Retinal pigment epithelial cell (primary cell): ENCODE measurements at regions not wholly inside any gene's neighbourhood (a gene's known extent, or its start where the extent isn't known, plus 50 kb on each side); places are given as distances from the start of the nearest gene placed in this dataset.

Source experiments
- DNase-seq: peaks from one replicate; pipeline ENCODE4 v3.0.0-alpha.2; 2010; ENCODE audit warnings: low read depth
- H3K4me3 ChIP-seq: 2 replicates; pipeline ENCODE4 v1.5.1; 2011; ENCODE audit warnings: mild to moderate bottlenecking, low read length, control low read depth, moderate library complexity
- CTCF ChIP-seq: conservative IDR thresholded peaks from 2 replicates; pipeline ENCODE4 v1.5.1; 2011; ENCODE audit warnings: low read depth, low read length, control low read depth, inconsistent platforms

GRCh38 chr21:35852820-35853219, 207.5 kb downstream of the SETD4 start:
- no peak overlapping the region for H3K4me3 ChIP-seq
- TF ChIP-seq CTCF, result no peak
- DNase-seq, result no peak

- H3K4me3 ChIP-seq, result no peak overlapping the region
- no peak for TF ChIP-seq CTCF
- DNase-seq, result no peak
Measured at GRCh38 chr21:35850542-35851103, 209.7 kb downstream of the SETD4 start.

- DNase-seq, result no peak
- no peak for TF ChIP-seq CTCF
- H3K4me3 ChIP-seq, result no peak overlapping the region
Measured at GRCh38 chr21:35850029-35850428, 210.3 kb downstream of the SETD4 start.

- no peak overlapping the region for H3K4me3 ChIP-seq
- TF ChIP-seq CTCF, result no peak
- no peak for DNase-seq
Measured at GRCh38 chr21:35849144-35849543, 211.2 kb downstream of the SETD4 start.

- DNase-seq, result no peak
- TF ChIP-seq CTCF, result no peak
Measured at GRCh38 chr21:35843911-35844667, 216.2 kb downstream of the SETD4 start.

GRCh38 chr21:35840949-35841348, 219.4 kb downstream of the SETD4 start:
- no peak for DNase-seq
- no peak for TF ChIP-seq CTCF
- H3K4me3 ChIP-seq, result no peak overlapping the region

More at GRCh38 chr21:35843911-35844667, 216.2 kb downstream of the SETD4 start:
- no peak overlapping the region for H3K4me3 ChIP-seq
